ENCODE measurements at regions not wholly inside any gene's neighbourhood (a gene's known extent, or its start where the extent isn't known, plus 50 kb on each side); places are given as distances from the start of the nearest gene placed in this dataset.

DNA sequence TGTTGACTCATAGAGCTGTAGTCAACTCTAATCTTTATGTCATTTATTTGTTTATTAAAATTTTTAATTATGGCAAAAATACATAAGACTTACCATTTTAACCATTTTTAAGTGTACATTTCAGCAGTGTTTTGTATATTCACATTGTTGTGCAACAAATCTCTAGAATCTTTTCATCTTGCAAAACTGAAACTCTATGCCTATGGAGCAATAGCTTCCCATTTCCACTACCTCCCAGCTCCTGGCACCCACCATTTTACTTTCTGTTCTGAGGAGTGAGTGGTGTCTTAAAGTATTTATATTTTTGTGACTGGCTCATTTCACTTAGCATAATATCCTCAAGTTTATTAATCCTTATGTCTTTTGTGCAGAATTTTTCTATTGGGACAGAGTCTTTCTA lies 181.0 kb downstream of the GPAT3 start:
- H3K23me2 ChIP-seq (ENCODE audit: insufficient read length, low read depth, low read length, poor library complexity, severe bottlenecking), result no peaks in the 10 kb centered on the region
- no peak overlapping the region for H4K8ac ChIP-seq (replicated peaks; ENCODE audit: insufficient read length, low read depth, low read length)
- H2BK15ac ChIP-seq (ENCODE audit: low read depth, low read length), result no peak overlapping the region
- H3K79me1 ChIP-seq (ENCODE audit: insufficient read depth, low read depth, low read length, poor library complexity, severe bottlenecking), result no peaks in the 10 kb centered on the region
- peaks cover 4% of the 10 kb centered on the region; the same call in 1 of the 2 replicates for H3K4me1 ChIP-seq (ENCODE audit: insufficient read depth, low read length)
- Mint-ChIP-seq H3K4me3 (no peak overlapping the region), H3K4me1 (peaks cover 7 to 10% of the 10 kb centered on the region in 2 experiments), H3K36me3 (ENCODE audit: insufficient read depth in 1 of 3, low read depth in 3 of 3) (no peaks in the 10 kb centered on the region), H3K27me3 (ENCODE audit: low read depth) (no peaks in the 10 kb centered on the region; the same call in 1 of the 2 replicates), H3K27ac (no peak overlapping the region), H3K9me3 (no peaks in the 10 kb centered on the region)
- H2BK12ac ChIP-seq (ENCODE audit: insufficient read length, low read depth, low read length), result no peak overlapping the region
- no peak overlapping the region for H3K4me2 ChIP-seq (ENCODE audit: insufficient read depth, insufficient read length, low read length)
- H3K27me3 ChIP-seq (ENCODE audit: insufficient read depth, low read length), result no peaks in the 10 kb centered on the region
- H2BK5ac ChIP-seq (ENCODE audit: insufficient read length, low read length), result no peak overlapping the region
- no peak overlapping the region for H3K18ac ChIP-seq (ENCODE audit: insufficient read length, low read depth, low read length)
- no peak overlapping the region for H3K9ac ChIP-seq (ENCODE audit: extremely low read depth, insufficient read length, low read length)
- TF ChIP-seq, protein P1, sequence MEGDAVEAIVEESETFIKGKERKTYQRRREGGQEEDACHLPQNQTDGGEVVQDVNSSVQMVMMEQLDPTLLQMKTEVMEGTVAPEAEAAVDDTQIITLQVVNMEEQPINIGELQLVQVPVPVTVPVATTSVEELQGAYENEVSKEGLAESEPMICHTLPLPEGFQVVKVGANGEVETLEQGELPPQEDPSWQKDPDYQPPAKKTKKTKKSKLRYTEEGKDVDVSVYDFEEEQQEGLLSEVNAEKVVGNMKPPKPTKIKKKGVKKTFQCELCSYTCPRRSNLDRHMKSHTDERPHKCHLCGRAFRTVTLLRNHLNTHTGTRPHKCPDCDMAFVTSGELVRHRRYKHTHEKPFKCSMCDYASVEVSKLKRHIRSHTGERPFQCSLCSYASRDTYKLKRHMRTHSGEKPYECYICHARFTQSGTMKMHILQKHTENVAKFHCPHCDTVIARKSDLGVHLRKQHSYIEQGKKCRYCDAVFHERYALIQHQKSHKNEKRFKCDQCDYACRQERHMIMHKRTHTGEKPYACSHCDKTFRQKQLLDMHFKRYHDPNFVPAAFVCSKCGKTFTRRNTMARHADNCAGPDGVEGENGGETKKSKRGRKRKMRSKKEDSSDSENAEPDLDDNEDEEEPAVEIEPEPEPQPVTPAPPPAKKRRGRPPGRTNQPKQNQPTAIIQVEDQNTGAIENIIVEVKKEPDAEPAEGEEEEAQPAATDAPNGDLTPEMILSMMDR (conservative IDR thresholded peaks at IDR 0.05), result no peak
- DNase-seq, result no peak
- H3K56ac ChIP-seq (ENCODE audit: insufficient read length, low read depth, low read length), result no peak overlapping the region
- no peak overlapping the region for H3K23ac ChIP-seq (ENCODE audit: insufficient read length, low read depth, low read length)
- no peak overlapping the region for H2AFZ ChIP-seq (ENCODE audit: low read length)
- H4K5ac ChIP-seq (ENCODE audit: insufficient read length, low read depth, low read length), result no peak overlapping the region
- H4K91ac ChIP-seq (ENCODE audit: insufficient read length, low read depth, low read length), result no peak overlapping the region
- no peaks in the 10 kb centered on the region for H3K79me2 ChIP-seq (ENCODE audit: insufficient read depth, low read length)
- H2BK20ac ChIP-seq (ENCODE audit: low read depth, low read length, poor library complexity, severe bottlenecking), result no peak overlapping the region
- no peak overlapping the region for H3K4ac ChIP-seq (ENCODE audit: low read depth, low read length)
- no peak overlapping the region for H2BK120ac ChIP-seq (ENCODE audit: low read depth, low read length, poor library complexity, severe bottlenecking)
- H3K27ac ChIP-seq (ENCODE audit: insufficient read length, low read depth, low read length), result no peak overlapping the region
- H4K20me1 ChIP-seq (ENCODE audit: control insufficient read depth, insufficient read depth, insufficient read length), result no peaks in the 10 kb centered on the region
- no peaks in the 10 kb centered on the region for H3K9me3 ChIP-seq (ENCODE audit: control insufficient read depth, low read depth, low read length)
- H3K14ac ChIP-seq (ENCODE audit: insufficient read depth, low read length), result no peak overlapping the region
- H3T11ph ChIP-seq (ENCODE audit: low read length), result no peak overlapping the region
- H2AK5ac ChIP-seq (ENCODE audit: insufficient read length, low read length), result no peak overlapping the region
